GM12891 (cell line): ENCODE measurements at regions not wholly inside any gene's neighbourhood (a gene's known extent, or its start where the extent isn't known, plus 50 kb on each side); places are given as distances from the start of the nearest gene placed in this dataset.

Source experiments
- PAX5 ChIP-seq: IDR thresholded peaks from 2 replicates; pipeline ENCODE4 v1.6.1; 2011; ENCODE audit warnings: low read length, moderate library complexity, mild to moderate bottlenecking; ENCODE audit not compliant: insufficient read depth, severe bottlenecking
- POLR2A ChIP-seq: IDR thresholded peaks from 2 replicates; pipeline ENCODE4 v1.6.1; 2011; ENCODE audit warnings: low read depth, low read length, control low read depth
- POLR2AphosphoS5 ChIP-seq: IDR thresholded peaks from 2 replicates; pipeline ENCODE4 v1.6.1; 2011; ENCODE audit warnings: low read depth, low read length, control low read depth
- POU2F2 ChIP-seq: IDR thresholded peaks from 2 replicates; pipeline ENCODE4 v1.6.1; 2011; ENCODE audit warnings: low read depth, mild to moderate bottlenecking, control low read depth, low read length, moderate library complexity
- SPI1 ChIP-seq: IDR thresholded peaks from 2 replicates; pipeline ENCODE4 v1.6.1; 2011; ENCODE audit warnings: low read depth, low read length, control low read depth
- TAF1 ChIP-seq: IDR thresholded peaks from 2 replicates; pipeline ENCODE4 v1.6.1; 2011; ENCODE audit warnings: low read depth, low read length, control low read depth

- TF ChIP-seq POLR2AphosphoS5: no peak
- no peak for TF ChIP-seq TAF1
- no peak for TF ChIP-seq POLR2A
- no peak for TF ChIP-seq PAX5
- no peak for TF ChIP-seq SPI1
- no peak for TF ChIP-seq POU2F2
Observed at GRCh38 chr6:2414885-2415547, 169.6 kb upstream of the GMDS start.
